Glomerular visceral epithelial cell (primary cell): ENCODE measurements at regions not wholly inside any gene's neighbourhood (a gene's known extent, or its start where the extent isn't known, plus 50 kb on each side); places are given as distances from the start of the nearest gene placed in this dataset.

ENCODE experiments used
- DNase-seq: peaks from one replicate; pipeline ENCODE4 v3.0.0-alpha.2; 2016; ENCODE audit errors: extremely low spot score

DNA sequence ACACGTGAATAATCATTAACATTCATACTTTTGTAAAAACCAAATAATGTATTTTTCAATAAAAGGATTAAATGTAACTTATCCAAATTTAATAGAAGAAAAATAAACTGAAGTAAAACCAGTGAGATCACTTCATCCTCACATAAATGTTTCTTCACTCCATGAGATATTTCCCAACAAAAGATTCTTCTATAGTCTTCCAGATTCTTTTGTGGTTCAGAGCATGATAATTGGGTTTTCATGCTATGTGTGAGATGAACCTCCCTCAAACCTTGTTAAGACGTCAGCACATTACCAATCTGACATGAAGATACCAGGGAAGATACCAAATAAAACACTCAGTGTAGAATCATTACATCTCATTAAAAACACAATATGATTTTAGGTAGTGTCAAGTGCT is 62.9 kb upstream of the OXGR1 start:
- no peak for DNase-seq

GRCh38 chr13:97058391-97058790 is 64.1 kb upstream of the OXGR1 start:
- DNase-seq: no peak

DNA sequence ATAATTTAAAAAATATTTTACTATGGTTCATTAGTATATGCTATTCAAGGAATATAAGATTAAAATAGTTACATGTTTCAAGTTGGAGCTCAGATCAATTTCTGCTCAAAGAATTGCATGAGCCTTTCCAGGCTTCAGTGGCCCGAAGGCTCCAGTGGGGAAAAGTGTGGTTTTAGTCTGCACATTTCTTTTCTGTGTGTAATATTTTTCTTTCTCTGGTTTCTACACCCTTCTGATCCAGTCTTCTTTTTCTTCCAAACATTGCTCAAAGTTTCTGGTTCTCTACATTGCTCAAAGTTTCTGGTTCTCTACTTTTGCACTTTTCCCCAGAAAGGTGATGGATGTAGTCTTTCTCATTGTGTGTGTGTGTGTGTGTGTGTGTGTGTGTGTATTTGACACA is 64.7 kb upstream of the OXGR1 start:
- DNase-seq: no peak

DNA sequence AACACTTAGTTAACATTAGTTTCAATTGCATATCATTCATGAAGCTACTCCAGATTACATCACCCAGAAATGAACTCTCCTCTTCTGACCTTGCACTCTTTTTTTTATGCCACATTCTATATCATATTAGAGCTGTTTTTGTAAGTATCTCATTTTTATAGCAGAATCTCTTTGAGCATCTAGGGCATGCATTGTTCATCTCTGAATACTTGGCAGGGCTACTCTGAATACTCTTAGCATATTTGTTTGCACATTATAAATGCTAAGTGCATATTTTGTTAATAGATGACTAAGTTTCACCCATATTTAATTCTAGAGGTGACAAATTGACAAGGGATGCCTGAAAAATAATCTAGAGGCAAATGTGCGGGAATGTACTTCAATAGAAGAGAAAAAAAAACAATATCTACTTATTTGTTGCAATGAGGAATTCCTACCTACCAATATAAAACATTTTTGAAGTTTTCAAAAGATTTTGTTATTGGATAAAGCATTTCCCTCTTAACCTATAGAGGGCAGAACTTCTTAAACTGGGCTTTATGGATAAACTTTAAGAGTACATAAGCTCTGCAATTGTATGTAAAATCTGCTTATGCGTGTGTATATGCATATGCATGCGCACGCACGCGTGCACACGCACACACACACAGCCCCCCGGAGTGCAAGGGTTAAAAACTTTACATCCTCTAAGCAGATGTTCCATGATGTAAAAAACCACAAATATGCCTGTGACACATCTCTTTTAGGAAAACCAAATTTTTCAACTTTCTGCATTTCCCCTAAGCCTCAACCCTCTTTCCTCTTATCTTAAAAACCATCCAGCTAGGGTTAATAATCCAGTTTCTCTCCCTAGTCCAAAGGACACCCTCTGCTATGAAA is 73.0 kb upstream of the OXGR1 start:
- DNase-seq: no peak

- DNase-seq: no peak
Observed at GRCh38 chr13:97068151-97068550, 73.9 kb upstream of the OXGR1 start.

- no peak for DNase-seq
Observed at GRCh38 chr13:97069050-97069815, 75.0 kb upstream of the OXGR1 start.

DNA sequence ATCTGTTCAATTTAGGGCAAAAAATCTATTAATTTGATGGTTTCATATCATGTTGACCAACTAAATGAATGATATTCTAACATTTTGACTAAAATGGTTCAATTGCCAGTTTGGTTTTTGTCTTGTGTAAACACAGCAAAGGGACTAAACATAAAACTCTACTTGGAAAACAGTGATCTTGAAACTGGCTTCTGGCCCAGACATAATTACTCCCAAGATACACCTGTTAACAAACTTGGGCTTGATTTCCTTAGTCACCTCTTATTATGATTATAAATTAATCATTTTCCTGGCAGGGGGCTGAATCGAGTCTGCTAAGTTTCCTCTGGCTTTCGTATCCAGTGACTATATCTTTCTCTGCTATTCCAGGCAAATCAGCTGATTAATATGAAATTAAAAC is 78.0 kb upstream of the OXGR1 start:
- no peak for DNase-seq

- no peak for DNase-seq
Observed at GRCh38 chr13:97074618-97075017, 80.3 kb upstream of the OXGR1 start.

DNA sequence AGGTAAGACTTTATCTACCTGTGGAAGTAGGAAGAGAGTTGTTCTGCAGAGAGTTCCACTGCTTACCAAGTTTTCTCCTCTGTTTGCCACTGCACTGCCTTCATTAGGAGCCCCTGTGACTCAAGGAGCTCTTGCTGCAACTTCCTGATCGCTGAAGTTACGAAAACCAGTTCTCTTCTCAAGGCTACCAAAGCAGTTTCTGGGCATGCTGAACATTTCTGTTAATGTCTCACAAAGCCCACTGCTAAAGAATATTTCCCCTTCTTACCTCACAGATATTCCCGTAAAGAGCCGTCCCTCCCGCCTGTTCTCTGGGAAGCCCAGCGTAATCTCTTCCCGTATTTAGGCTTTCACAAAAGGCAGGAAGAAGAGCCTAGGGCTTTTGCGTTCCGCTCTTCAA is 82.6 kb upstream of the OXGR1 start:
- DNase-seq: no peak

DNA sequence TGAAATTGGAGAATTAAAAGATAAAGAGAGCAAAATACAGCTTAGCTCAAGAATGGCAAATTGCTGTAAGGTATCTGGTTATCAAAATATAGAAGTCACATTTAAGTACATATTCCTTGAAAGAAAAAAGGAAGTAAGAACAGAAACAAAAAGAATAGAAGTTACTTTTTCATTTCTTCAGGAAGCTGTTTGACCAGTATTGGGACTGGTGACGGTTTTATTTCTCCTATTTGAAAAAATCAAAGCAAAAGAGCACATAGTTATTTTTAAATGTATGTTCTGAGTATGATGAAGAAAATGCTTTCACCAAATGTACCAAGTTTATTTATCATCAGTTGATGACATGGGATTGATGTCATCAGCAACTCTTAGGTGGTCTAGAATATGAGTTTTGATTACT is 83.1 kb upstream of the OXGR1 start:
- DNase-seq: no peak

- DNase-seq: no peak
Observed at GRCh38 chr13:97079726-97080125, 85.5 kb upstream of the OXGR1 start.

DNA sequence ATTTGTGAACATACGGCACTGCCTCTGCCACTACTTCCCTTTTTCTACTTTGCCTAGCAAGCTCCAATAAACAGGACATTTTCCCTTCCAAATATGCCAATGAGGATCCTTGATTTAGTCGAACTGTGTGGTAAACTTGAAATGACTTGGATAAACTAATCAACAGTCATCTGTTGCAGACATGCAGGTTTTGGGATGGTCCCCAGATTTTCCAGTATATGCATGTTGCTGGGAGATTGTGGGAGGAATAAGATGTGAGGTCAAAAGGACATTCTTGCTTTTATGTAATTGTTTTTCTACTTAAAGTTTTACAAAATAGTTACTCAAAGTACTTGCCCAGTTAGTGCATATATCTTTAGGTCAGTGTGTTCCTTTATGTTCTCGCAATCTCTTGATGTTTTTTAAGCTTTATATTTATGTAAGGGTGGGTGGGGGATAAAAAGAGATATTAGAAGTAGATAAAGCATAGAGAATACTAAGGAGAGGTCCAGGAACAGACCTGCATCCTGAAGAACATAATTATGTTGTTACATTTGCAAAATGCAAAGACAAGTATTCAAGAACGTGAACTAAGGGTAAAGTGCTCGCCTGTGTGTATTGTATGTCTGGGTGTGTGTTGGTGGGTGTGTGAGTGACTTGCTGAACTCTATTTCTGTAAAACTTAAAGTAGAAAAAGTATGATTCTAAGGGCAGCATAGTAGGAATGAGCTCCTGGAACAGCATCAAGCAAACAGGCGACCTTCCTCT is 88.4 kb upstream of the OXGR1 start:
- DNase-seq: no peak

GRCh38 chr13:97091196-97091595 is 96.9 kb upstream of the OXGR1 start:
- DNase-seq: no peak

- no peak for DNase-seq
Observed at GRCh38 chr13:97100821-97101220, 106.5 kb upstream of the OXGR1 start.

DNA sequence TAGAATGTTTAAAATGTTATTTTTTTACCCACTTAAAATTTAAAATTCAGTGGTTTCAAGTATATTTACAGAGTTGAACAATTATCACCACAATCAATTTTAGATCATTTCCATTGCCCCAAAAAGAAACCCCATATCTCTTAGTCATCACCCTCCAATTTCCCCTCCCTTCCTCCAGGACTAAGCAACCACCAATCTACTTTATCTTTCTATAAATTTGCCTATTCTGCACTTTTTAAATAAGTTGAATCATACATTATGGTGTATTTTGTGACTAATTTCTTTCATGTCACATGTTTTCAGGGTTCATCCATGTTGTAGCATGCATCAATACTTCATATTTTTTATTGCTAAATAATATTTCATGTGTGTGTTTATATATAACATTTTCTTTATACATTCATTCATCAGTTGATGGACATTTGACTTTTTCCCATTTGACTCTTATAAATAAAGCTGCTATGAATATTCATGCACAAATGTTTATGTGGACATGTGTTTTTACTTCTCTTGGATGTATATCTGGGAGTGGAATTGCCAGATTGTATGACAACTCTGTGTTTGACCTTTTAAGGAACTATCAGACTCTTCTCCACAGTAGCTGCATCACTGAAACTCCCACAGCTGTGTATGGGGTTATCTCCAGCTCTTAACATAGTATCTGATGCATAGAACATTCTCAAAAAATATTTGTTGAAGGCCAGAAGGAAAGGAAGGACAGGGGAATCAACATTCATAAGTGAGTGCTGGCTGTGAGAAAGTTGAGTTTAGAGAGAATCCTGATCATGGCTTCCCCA is 107.8 kb upstream of the OXGR1 start:
- DNase-seq: no peak

DNA sequence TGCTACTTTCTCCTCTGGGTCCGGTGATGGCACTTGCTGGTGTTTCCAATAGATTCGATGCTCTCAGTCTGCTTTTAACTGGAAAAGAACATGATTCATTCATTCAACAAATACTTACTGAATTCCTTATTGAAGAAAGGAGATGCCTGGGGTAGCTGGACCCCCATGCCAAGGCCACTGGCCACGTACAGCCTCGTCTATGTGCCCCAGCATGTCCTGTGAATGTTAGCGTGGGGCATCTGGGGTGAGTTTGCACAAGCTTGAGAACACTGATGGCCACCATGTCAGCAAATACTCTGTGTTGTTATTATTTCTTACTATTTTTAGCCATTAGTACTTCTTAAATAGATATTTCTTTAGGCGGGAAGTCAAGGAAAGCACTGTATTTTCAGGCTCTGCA is 112.0 kb upstream of the OXGR1 start:
- no peak for DNase-seq

DNA sequence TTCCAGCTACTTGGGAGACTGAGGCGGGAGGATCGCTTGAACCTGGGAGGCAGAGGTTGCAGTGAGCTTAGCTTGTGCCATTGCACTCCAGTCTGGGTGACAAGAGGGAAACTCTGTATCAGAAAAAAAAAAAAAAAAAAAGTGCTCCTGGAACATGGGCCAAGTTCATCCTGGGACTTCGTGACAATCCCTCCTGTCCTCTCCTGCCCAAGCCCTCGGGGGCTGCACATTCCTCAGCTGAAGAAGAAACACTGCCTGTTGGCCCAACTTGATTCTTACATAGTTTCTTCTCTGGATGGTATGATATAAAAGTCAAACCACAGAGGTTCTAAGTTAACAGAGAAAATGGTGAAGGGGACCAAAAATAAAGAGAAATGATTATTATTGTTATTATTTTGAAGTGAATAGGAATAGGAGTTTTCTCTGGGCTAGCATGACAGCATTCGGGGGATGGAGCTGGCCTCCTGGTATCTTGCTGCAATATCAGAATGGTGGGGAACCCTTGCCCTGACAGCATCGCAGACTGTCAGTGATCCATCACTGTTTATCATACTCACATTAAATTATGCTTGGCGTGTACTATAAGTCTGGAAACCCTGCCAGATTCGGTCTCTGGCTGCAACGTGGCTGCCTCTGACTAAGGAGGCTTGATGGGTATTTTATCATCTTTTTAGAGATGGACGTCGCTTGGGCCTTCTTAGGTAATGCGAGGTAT is 113.7 kb upstream of the OXGR1 start:
- no peak for DNase-seq

GRCh38 chr13:97108530-97108900 is 113.6 kb upstream of the MBNL2 start:
- no peak for DNase-seq

- DNase-seq: no peak
Observed at GRCh38 chr13:97109256-97109655, 112.9 kb upstream of the MBNL2 start.

DNA sequence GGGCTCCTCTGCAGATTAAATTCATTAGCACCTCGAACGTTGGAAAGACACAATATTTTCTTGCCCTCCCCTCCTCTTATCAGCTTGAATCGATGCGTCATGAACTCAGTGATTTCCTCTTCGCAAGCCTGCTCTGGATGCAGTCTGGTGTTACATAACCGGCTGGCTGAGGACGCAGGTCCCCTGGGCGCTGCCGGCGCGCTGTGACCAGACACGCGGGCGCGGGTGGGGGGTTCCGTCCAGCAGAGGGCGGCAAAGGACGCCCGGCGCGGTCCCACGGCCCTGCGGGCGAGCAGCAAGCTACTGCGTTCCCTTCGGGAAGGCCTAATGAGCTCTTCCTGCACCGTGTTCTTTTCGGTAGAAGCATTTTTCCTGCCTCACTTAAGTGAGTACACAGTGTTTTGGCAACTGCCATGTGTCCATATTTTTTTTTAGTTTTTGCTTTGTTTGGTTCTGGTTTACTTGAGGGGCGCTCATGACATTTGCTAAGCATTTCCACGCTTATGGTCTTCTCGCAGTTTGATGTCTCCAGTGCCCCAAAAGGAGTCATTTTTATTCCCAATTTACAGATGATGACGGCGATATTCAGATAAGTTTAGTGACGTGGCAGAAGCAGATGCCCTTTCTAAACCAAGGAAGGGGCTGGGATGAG is 112.2 kb upstream of the MBNL2 start:
- peak; percentile 80 for DNase-seq

GRCh38 chr13:97110936-97111335 is 111.2 kb upstream of the MBNL2 start:
- peak; percentile 43 for DNase-seq
